Mammary epithelial cell (primary cell): ENCODE measurements at regions not wholly inside any gene's neighbourhood (a gene's known extent, or its start where the extent isn't known, plus 50 kb on each side); places are given as distances from the start of the nearest gene placed in this dataset.

Experiments
- EZH2 ChIP-seq: IDR thresholded peaks from 2 replicates; pipeline ENCODE4 v1.6.1; 2012; ENCODE audit warnings: low read length, inconsistent platforms, borderline replicate concordance
- TF ChIP-seq, protein P1 (sequence below), 2 donors: IDR thresholded peaks in 1 of 2; conservative IDR thresholded peaks in 1 of 2; 2 replicates each; pipeline ENCODE4 v1.5.1; 2011 to 2012; ENCODE audit warnings: inconsistent platforms in 2 of 2, low read length in 2 of 2, mild to moderate bottlenecking in 2 of 2, control low read depth in 1 of 2, low read depth in 1 of 2; ENCODE audit not compliant: insufficient read depth in 1 of 2; ENCODE audit errors: extremely low read depth in 1 of 2

DNA sequence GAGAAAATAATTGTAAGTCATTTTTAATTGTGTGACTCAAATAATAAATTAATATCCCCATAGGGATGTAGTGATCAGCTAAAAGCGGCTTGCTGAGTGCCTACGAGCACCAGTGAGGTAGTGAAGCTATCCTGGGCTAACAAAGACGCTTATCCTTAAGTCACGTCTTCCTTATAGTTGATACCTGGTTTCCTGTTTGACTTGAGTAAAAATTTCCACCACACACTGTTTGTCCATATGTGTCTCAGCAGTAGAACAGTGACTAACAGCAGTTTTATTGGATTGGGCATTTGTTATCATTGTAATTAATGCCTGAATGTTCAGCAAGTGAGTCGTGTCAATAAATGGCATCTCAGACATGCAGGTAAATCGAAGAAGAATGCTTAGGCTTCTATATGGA is 241.1 kb downstream of the GRXCR1 start:
- TF ChIP-seq, protein P1, sequence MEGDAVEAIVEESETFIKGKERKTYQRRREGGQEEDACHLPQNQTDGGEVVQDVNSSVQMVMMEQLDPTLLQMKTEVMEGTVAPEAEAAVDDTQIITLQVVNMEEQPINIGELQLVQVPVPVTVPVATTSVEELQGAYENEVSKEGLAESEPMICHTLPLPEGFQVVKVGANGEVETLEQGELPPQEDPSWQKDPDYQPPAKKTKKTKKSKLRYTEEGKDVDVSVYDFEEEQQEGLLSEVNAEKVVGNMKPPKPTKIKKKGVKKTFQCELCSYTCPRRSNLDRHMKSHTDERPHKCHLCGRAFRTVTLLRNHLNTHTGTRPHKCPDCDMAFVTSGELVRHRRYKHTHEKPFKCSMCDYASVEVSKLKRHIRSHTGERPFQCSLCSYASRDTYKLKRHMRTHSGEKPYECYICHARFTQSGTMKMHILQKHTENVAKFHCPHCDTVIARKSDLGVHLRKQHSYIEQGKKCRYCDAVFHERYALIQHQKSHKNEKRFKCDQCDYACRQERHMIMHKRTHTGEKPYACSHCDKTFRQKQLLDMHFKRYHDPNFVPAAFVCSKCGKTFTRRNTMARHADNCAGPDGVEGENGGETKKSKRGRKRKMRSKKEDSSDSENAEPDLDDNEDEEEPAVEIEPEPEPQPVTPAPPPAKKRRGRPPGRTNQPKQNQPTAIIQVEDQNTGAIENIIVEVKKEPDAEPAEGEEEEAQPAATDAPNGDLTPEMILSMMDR (conservative IDR thresholded peaks at IDR 0.05 in 1 of 2, IDR thresholded peaks at IDR 0.05 in 1 of 2; ENCODE audit: extremely low read depth in 1 of 2, insufficient read depth in 1 of 2, low read depth in 1 of 2, low read length in 2 of 2), result no peak
- TF ChIP-seq EZH2, result no peak
